ENCODE measurements at regions not wholly inside any gene's neighbourhood (a gene's known extent, or its start where the extent isn't known, plus 50 kb on each side); places are given as distances from the start of the nearest gene placed in this dataset.

DNA sequence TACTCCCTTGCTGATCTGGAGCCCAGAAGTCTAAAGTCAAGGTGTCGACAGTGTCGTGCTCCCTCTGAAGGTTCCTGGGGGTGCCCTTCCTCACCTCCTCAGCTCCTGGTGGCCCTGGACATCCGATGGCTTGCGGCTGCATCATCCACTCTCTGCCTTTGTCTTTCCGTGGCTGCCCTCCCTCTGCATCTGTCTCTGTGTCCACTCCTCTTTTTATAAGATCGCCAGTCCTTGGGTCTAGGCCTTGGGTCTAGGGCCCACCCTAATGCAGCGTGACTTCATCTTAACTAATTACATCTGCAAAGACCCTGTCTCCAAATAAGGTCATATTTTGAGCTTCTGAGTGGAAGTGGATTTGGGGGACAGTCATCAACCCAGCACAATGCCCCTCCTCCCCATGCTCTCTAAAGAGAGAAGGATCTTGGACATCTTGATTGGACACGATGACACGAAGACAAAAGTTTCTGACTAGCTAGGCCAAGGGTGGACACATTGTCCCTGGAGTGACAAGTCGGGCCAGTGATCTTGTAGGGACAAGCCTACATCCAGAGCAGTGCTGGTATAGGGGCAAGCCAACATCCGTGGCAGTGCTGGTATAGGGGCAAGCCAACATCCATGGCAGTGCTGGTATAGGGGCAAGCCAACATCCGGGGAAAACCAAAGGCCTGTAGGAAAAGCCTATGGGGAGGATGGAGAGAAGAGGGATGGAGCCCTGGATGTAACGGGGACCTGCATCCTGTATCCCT lies 93.9 kb upstream of the DIO3 start:
- no peak for DNase-seq (ENCODE audit: low spot score)
- Mint-ChIP-seq H3K36me3 (ENCODE audit: low read depth) (no peaks in the 10 kb centered on the region), H3K9me3 (no peaks in the 10 kb centered on the region), H3K4me3 (no peak overlapping the region), H3K27ac (no peak overlapping the region), H3K27me3 (ENCODE audit: insufficient read depth) (peaks cover 2% of the 10 kb centered on the region), H3K4me1 (ENCODE audit: low read depth) (no peaks in the 10 kb centered on the region)
- intact Hi-C loops (cut with micrococcal nuclease), result no loop called here

DNA sequence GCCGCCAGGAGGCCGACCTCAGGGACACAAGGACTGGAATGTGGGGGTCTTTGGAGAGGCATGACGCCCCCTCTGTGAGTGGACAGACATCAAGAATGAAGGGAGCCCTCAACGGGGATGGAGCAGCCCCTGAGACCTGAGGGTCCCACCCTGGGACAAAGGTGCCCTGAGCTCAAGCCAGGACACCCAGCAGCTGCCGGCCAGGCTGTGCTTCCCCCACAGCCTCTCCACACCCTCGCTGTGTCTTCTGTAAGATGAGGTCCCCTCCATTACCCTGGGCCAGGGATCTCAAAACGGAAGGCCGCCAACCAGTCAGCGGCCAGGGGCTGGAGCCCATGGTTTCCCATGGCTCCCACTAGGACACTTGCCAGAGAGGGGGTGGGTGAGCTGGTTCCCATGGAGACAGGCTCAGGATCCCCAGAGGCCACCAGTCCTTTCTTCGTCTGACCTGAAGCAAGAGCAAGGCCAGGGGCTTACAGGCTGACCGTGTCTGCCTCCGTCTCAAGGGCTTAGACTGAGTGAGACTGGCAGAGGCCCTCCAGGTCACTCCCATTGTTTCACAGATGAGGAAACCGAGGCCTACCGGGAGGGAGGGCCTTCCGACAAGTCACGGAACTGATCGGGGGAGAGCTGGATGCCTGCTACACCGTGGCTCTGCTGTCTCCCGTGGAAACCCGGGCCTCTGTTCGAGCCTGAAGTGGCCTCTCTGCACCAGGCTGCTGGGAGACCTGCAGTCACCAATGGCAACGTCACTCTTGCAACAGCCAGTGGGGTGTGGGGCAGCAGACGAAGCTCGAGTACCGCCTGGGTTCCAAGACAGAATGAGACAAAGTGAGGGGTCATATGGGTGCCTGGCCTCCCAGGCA lies 91.7 kb upstream of the DIO3 start:
- H3K4me3 Mint-ChIP-seq, result no peak overlapping the region
- H3K36me3 Mint-ChIP-seq (ENCODE audit: low read depth), result no peaks in the 10 kb centered on the region
- H3K27ac Mint-ChIP-seq, result no peak overlapping the region
- no peak for DNase-seq (ENCODE audit: low spot score)
- peaks cover 2% of the 10 kb centered on the region for H3K27me3 Mint-ChIP-seq (ENCODE audit: insufficient read depth)
- intact Hi-C loops (cut with micrococcal nuclease), result no loop called here
- no peaks in the 10 kb centered on the region for H3K9me3 Mint-ChIP-seq
- H3K4me1 Mint-ChIP-seq (ENCODE audit: low read depth), result no peaks in the 10 kb centered on the region

DNA sequence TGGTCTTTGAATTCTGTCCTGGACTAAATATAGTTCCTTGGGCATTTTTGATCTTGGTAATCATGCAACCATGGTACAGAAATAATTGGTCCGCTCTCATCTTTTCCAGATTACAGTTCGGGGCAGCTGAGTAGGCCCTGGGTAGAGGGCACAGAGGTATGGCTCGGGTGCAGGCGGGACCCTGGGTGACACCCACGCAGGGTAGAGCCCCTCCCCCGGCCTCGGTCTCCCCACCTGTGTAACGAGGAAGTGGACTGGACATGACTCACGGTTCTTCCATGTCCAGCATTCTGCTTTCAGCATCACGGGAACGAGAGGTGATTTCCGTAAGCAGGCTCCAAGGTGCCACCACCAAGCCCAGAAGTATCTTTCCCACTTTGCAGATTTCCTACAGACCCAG lies 91.0 kb upstream of the DIO3 start:
- H3K36me3 Mint-ChIP-seq (ENCODE audit: low read depth), result no peaks in the 10 kb centered on the region
- DNase-seq (ENCODE audit: low spot score), result no peak
- H3K4me3 Mint-ChIP-seq, result no peak overlapping the region
- H3K4me1 Mint-ChIP-seq (ENCODE audit: low read depth), result no peaks in the 10 kb centered on the region
- no peak overlapping the region for H3K27ac Mint-ChIP-seq
- peaks cover 2% of the 10 kb centered on the region for H3K27me3 Mint-ChIP-seq (ENCODE audit: insufficient read depth)
- intact Hi-C loops (cut with micrococcal nuclease), result no loop called here
- no peaks in the 10 kb centered on the region for H3K9me3 Mint-ChIP-seq

DNA sequence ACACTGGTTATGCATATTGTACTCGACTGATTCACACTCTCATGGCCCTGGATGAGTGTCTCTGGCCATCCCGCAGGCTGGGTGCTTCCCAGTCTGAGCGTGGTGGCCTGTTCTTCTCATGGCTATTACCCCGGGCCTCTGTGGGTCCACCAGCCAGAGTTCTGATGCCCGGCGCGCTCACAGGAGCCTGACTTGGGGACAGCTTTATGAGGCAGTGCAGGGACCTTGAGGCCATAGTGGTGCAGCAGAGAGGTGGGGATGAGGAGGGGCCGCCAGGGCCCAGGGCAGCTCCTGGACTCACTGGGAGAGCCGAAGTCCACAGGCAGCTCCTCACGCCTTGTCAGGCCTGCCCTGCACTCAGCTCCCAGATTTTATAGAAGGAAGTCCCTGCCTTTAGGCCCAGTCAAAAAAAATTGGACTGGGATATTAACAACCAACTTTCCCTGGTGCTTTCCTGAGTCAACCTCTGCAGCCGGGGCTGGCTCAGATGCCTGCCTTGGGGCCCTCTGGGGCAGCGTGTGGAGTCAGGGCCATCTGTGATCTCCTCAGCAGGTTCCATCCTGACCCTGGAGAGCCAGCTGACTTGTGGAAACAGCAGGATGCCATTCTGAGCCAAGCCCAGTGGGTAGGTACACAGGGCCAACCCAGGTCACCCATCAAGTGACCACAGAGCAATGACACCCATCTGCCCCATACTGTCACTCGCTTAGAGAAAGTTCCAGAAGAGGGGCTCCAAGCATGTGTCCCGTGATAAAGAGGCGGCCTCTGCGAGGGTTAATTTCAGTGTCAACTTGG lies 89.4 kb upstream of the DIO3 start:
- no peaks in the 10 kb centered on the region for H3K4me1 Mint-ChIP-seq (ENCODE audit: low read depth)
- H3K27ac Mint-ChIP-seq, result no peak overlapping the region
- intact Hi-C loops (cut with micrococcal nuclease), result no loop called here
- H3K27me3 Mint-ChIP-seq (ENCODE audit: insufficient read depth), result peaks cover 2% of the 10 kb centered on the region
- no peak for DNase-seq (ENCODE audit: low spot score)
- H3K4me3 Mint-ChIP-seq, result no peak overlapping the region
- no peaks in the 10 kb centered on the region for H3K36me3 Mint-ChIP-seq (ENCODE audit: low read depth)
- no peaks in the 10 kb centered on the region for H3K9me3 Mint-ChIP-seq

DNA sequence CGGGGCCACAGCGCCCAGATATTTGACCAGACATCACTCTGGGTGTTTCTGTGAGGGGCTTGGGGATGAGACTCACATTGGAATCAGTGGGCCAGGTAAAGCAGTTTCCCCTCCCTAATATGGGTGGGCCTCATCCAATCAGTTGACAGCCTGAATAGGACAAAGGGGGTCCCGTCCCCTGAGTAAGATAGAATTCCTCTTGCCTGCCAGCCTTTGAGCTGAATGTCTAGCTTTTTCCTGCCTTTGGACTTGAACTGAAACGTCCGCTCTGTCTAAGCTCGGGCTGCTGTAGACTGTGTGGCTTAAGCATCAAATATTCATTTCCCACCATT lies 88.8 kb upstream of the DIO3 start:
- no peaks in the 10 kb centered on the region for H3K4me1 Mint-ChIP-seq (ENCODE audit: low read depth)
- H3K27ac Mint-ChIP-seq, result no peak overlapping the region
- H3K36me3 Mint-ChIP-seq (ENCODE audit: low read depth), result no peaks in the 10 kb centered on the region
- intact Hi-C loops (cut with micrococcal nuclease), result no loop called here
- DNase-seq (ENCODE audit: low spot score), result no peak
- H3K9me3 Mint-ChIP-seq, result no peaks in the 10 kb centered on the region
- H3K4me3 Mint-ChIP-seq, result no peak overlapping the region
- H3K27me3 Mint-ChIP-seq (ENCODE audit: insufficient read depth), result peaks cover 2% of the 10 kb centered on the region

DNA sequence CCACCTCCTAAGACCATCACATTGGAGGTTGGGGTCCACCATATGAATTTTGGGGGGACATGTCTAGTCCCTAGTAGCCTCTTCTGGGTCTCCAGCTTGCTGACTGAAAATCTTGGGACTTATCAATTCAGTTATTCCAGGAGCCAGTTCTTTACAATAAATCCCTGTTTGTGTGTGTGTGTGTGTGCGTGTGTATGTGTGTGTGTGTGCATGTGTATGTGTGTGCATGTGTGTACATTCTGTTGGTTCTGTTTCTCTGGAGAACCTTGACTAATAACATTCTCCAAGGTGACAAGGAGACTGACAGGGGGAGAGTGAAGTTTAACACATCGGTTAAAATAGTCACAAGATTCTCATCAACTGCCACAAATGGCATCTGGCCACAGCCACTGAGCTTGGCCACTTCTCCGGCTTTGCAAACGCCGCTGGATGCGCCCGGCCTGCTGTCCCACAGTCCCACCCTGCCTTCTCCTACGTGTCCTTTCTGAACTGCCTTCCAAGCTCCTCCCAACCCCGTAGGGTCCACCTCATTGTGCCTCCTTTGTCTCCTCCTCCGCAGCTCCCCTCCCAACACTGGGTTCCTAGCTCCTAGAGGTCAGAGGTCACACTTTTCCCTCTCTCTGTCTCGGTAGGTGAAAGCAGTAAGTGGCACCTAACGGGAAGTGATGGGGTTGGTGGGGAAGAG lies 88.1 kb upstream of the DIO3 start:
- Mint-ChIP-seq H3K4me1 (ENCODE audit: low read depth) (no peaks in the 10 kb centered on the region), H3K36me3 (ENCODE audit: low read depth) (no peaks in the 10 kb centered on the region), H3K27ac (no peak overlapping the region), H3K27me3 (ENCODE audit: insufficient read depth) (peaks cover 2% of the 10 kb centered on the region), H3K4me3 (no peak overlapping the region), H3K9me3 (no peaks in the 10 kb centered on the region)
- no peak for DNase-seq (ENCODE audit: low spot score)
- intact Hi-C loops (cut with micrococcal nuclease), result no loop called here

DNA sequence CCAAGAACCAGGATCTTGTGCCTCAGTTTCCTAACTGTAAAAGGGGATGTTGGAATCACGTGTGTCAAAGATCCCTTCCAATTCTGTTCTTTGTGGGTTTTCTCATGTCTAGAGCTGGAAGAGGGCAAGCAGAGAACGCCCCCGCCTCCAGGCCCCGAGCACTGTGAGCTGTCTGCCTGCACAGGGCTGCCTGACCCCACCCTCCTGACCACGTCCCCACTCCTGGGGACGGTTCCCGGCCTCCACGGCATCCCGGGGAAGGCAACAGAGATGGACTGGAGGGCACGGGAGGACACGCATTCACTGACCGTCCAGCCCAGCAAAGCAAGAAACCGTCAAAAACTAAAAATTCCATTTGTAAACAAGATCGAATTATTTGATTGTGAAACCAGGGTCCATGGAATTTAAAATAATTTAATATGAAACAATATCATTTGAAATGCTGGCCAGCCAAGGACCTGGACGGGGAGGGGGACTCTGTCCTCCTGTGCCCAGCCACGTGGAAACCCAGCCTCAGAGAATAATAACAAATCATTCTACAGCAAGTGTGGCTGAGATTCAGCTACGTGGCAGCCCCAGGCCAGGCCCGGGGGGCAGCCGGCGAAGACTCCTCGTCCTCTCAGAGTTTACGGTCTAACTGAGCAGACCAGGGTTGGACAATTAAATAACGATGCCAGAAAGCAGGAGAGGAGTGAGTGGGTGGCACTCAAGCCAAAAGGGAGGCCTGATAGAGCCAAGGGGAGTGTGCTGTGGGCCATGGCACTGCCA lies 87.3 kb upstream of the DIO3 start:
- H3K27ac Mint-ChIP-seq, result no peak overlapping the region
- H3K4me1 Mint-ChIP-seq (ENCODE audit: low read depth), result no peaks in the 10 kb centered on the region
- no peak for DNase-seq (ENCODE audit: low spot score)
- intact Hi-C loops (cut with micrococcal nuclease), result no loop called here
- no peaks in the 10 kb centered on the region for H3K9me3 Mint-ChIP-seq
- H3K27me3 Mint-ChIP-seq (ENCODE audit: insufficient read depth), result no peaks in the 10 kb centered on the region
- no peak overlapping the region for H3K4me3 Mint-ChIP-seq
- H3K36me3 Mint-ChIP-seq (ENCODE audit: low read depth), result no peaks in the 10 kb centered on the region

DNA sequence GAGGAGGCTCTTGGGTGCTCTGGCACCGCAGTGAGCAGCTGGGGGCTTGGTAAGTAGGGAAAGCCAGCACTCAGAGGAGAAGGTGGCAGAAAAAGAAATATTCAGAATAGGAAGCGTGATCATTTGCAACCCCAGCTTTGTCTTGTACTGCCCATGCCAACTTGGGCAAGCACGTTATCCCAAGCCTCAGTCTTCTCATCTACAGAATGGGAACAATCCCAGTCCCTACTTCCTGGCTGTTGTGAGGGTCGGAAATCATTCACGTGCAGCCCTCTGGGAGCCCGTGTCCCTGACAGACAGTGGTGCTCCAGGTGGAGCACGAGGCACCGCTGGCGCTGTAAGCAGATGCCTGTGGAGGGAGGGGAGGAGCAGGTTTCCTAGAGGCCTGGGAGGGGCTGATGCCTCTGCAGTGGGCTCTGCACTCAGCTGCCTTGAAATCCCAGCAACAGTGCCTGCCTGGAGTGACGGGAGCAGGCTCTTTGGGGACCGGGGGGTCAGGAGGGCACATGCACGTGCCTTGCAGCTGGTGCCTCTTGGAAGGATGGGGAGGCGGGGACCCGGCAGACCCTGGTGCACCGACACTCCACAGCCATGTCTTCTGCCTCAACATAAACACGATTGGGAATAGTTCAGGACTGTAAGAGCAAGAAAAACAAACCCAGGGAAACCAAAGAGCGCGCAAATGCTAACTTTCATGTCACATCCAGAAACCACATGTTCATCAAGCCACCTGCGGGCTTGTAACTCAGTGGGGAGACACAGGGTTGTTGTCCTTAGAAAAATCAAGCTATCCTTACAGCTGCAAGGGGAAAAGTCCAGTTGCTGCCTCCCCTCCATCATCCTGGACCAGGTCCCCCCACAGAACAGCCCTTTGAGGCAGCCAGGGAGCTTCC lies 86.5 kb upstream of the DIO3 start:
- intact Hi-C loops (cut with micrococcal nuclease), result no loop called here
- Mint-ChIP-seq H3K9me3 (no peaks in the 10 kb centered on the region), H3K4me1 (ENCODE audit: low read depth) (no peaks in the 10 kb centered on the region), H3K4me3 (no peak overlapping the region), H3K27ac (no peak overlapping the region), H3K27me3 (ENCODE audit: insufficient read depth) (no peaks in the 10 kb centered on the region), H3K36me3 (ENCODE audit: low read depth) (no peaks in the 10 kb centered on the region)
- no peak for DNase-seq (ENCODE audit: low spot score)

DNA sequence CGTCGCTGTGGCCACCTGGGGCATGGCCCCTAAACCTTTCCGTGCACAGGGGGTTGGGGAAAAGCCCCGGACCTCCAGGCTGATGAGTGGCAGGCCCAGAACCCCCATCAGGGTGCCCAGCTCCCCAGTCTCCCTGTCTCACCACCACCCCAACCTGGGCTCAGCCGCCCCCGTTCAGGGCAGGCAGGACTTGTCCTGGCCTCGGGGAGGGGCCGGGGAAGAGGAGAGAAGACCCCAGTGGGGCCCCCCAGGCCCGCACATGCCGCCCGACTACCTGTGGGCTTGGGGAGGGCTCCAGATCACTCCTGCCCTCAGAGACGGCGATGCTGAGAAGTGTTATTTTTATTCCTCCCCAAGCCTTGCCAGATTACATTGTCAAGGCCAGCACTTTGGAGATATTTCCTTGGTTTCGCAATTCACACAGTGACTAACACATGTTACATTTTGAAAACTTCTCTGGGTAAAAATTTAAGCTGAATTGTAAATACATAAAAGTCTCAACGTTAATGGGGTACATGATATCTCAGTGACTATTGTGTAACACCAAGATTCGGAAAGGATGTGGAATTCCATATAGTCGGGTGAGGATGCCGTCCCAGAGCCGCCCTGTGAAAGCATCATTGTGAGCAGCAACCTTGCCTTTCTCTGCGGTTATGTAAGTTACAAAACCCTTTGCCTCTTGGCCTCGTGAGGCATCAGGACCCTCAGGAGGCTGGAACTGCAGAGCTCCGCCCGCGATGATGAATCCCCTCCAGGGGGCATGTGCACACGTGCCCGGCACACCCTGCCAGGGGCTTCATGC lies 85.6 kb upstream of the DIO3 start:
- H3K36me3 Mint-ChIP-seq (ENCODE audit: low read depth), result no peaks in the 10 kb centered on the region
- no peak overlapping the region for H3K27ac Mint-ChIP-seq
- H3K9me3 Mint-ChIP-seq, result no peaks in the 10 kb centered on the region
- DNase-seq (ENCODE audit: low spot score), result no peak
- H3K4me1 Mint-ChIP-seq (ENCODE audit: low read depth), result no peaks in the 10 kb centered on the region
- no peaks in the 10 kb centered on the region for H3K27me3 Mint-ChIP-seq (ENCODE audit: insufficient read depth)
- no peak overlapping the region for H3K4me3 Mint-ChIP-seq
- intact Hi-C loops (cut with micrococcal nuclease), result no loop called here

DNA sequence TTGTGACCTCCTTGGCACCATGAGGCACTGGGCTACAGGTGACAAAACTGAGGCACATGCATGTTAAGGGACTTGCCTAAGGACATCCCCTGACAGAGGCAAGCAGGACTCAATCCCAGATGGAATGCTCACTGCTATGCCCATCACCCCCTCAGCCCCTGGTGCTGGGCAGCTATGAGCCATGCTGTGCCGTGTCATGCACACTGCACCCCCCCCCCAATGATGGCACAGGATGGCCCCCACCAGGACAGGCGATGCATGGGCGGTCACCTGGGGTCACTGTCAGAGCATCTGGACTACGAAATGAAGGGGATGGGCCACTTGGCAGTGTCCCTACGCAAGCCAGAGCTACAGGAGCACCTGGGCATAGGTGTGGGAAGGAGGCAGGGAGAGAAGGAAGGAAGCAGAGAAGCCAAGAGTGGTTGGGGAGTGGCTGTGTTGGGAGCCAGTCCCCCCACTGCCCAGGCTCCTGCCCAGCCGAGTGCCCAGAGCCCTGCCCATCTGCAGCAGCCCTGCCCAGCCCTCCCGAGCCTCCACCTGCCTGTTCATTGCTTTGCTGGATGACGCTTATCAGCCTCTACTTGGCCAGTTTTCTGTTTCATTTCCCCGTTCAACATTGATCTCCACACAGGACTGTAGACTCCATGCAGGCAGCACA lies 84.9 kb upstream of the DIO3 start:
- no peak for DNase-seq (ENCODE audit: low spot score)
- Mint-ChIP-seq H3K9me3 (no peaks in the 10 kb centered on the region), H3K4me3 (no peak overlapping the region), H3K36me3 (ENCODE audit: low read depth) (no peaks in the 10 kb centered on the region), H3K27ac (no peak overlapping the region), H3K27me3 (ENCODE audit: insufficient read depth) (no peaks in the 10 kb centered on the region), H3K4me1 (ENCODE audit: low read depth) (no peaks in the 10 kb centered on the region)
- intact Hi-C loops (cut with micrococcal nuclease), result no loop called here

Measured in activated T-helper 1 cell treated with anti-CD3 and anti-CD28 coated beads, Interleukin-12 subunit alpha, Interleukin-12 subunit beta, Interleukin-2, Interleukin-4 antibody, amounts not matched to agents 30 ng/mL and 10 ng/mL and 1 ng/mL, durations not matched to agents 14 hours and 24 hours and 36 hours (primary cell).